ENCODE measurements at regions not wholly inside any gene's neighbourhood (a gene's known extent, or its start where the extent isn't known, plus 50 kb on each side); places are given as distances from the start of the nearest gene placed in this dataset.

GRCh38 chr3:29214009-29214658 lies 66.7 kb upstream of the RBMS3 start:
- TF ChIP-seq CTCF (IDR thresholded peaks at IDR 0.05) (no peak), POLR2A (IDR thresholded peaks at IDR 0.05) (no peak)

All from lower leg skin (tissue), 3 donors.